ENCODE measurements at regions not wholly inside any gene's neighbourhood (a gene's known extent, or its start where the extent isn't known, plus 50 kb on each side); places are given as distances from the start of the nearest gene placed in this dataset.

DNA sequence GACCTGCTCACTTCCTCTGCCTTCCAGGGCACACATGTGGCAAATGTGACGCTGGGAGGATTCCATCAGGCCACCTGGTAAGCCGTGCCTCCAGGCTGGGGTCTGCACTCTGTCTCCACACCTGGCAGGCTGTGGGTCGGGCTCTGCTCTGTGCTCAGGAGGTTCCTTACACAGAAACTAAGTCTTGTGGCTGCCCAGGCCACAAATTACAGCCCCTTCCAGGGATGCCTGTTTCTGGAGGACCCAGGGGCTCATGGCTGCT lies 58.2 kb downstream of the RMI2 start:
- Histone ChIP-seq H3K9ac (no peak overlapping the region), H3K4me3 (no peak overlapping the region), H3K4me2 (no peak overlapping the region), H3K79me2 (ENCODE audit: low read depth) (no peaks in the 10 kb centered on the region), H3F3A (ENCODE audit: low read depth) (no peaks in the 10 kb centered on the region), H2AFZ (replicated peaks) (no peak overlapping the region), H4K20me1 (ENCODE audit: low read depth) (no peaks in the 10 kb centered on the region), H3K9me3 (ENCODE audit: low read depth) (no peaks in the 10 kb centered on the region), H3K4me1 (no peaks in the 10 kb centered on the region), H3K27me3 (no peaks in the 10 kb centered on the region), H3K36me3 (no peaks in the 10 kb centered on the region), H3K27ac (no peak overlapping the region)
- DNase-seq (ENCODE audit: low spot score): no peak
- peaks cover 12% of the 10 kb centered on the region for H3K27me3 Mint-ChIP-seq (ENCODE audit: insufficient read depth, low read depth)
- no peak overlapping the region for H3K4me3 Mint-ChIP-seq
- H3K9me3 Mint-ChIP-seq: no peaks in the 10 kb centered on the region
- no peak overlapping the region for H3K27ac Mint-ChIP-seq
- no peak for TF ChIP-seq EZH2 (IDR thresholded peaks at IDR 0.05)
- TF ChIP-seq, protein P1, sequence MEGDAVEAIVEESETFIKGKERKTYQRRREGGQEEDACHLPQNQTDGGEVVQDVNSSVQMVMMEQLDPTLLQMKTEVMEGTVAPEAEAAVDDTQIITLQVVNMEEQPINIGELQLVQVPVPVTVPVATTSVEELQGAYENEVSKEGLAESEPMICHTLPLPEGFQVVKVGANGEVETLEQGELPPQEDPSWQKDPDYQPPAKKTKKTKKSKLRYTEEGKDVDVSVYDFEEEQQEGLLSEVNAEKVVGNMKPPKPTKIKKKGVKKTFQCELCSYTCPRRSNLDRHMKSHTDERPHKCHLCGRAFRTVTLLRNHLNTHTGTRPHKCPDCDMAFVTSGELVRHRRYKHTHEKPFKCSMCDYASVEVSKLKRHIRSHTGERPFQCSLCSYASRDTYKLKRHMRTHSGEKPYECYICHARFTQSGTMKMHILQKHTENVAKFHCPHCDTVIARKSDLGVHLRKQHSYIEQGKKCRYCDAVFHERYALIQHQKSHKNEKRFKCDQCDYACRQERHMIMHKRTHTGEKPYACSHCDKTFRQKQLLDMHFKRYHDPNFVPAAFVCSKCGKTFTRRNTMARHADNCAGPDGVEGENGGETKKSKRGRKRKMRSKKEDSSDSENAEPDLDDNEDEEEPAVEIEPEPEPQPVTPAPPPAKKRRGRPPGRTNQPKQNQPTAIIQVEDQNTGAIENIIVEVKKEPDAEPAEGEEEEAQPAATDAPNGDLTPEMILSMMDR (IDR thresholded peaks at IDR 0.05): no peak
- TF ChIP-seq EZH2phosphoT487 (IDR thresholded peaks at IDR 0.05): no peak
- no peaks in the 10 kb centered on the region for H3K36me3 Mint-ChIP-seq
- no peaks in the 10 kb centered on the region for H3K4me1 Mint-ChIP-seq

DNA sequence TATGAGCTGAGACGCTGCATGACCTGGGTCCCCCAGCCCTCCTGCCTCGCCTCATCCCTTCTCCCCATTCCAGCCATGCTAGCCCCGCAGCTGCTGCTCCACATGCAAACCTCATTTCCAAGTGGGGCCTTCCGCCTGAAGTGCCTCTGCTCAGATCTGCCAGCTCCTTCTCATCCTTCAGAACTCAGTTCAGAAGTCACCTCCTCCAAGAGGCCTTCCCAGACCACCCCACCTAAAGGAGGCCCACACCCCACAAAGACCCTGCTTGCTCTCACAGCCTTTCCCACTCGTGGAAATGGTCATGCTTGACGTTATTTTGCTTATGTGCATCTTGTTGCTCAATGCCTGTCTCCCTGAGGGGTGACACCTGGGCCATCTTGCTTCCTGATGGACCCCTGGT lies 58.7 kb downstream of the RMI2 start:
- H4K20me1 ChIP-seq (ENCODE audit: low read depth): no peaks in the 10 kb centered on the region
- H3K79me2 ChIP-seq (ENCODE audit: low read depth): no peaks in the 10 kb centered on the region
- H3K9me3 ChIP-seq (ENCODE audit: low read depth): no peaks in the 10 kb centered on the region
- Mint-ChIP-seq H3K4me3 (no peak overlapping the region), H3K27me3 (ENCODE audit: insufficient read depth, low read depth) (peaks cover 12% of the 10 kb centered on the region), H3K27ac (no peak overlapping the region), H3K4me1 (no peaks in the 10 kb centered on the region), H3K9me3 (no peaks in the 10 kb centered on the region), H3K36me3 (no peaks in the 10 kb centered on the region)
- no peaks in the 10 kb centered on the region for H3F3A ChIP-seq (ENCODE audit: low read depth)
- H3K4me3 ChIP-seq: no peak overlapping the region
- no peak overlapping the region for H3K27ac ChIP-seq
- no peaks in the 10 kb centered on the region for H3K4me1 ChIP-seq
- no peak overlapping the region for H3K9ac ChIP-seq
- no peaks in the 10 kb centered on the region for H3K36me3 ChIP-seq
- H3K27me3 ChIP-seq: no peaks in the 10 kb centered on the region
- H2AFZ ChIP-seq (replicated peaks): no peak overlapping the region
- TF ChIP-seq, protein P1 (IDR thresholded peaks at IDR 0.05): no peak
- TF ChIP-seq EZH2 (IDR thresholded peaks at IDR 0.05) (no peak), EZH2phosphoT487 (IDR thresholded peaks at IDR 0.05) (no peak)
- no peak overlapping the region for H3K4me2 ChIP-seq
- DNase-seq (ENCODE audit: low spot score): no peak

DNA sequence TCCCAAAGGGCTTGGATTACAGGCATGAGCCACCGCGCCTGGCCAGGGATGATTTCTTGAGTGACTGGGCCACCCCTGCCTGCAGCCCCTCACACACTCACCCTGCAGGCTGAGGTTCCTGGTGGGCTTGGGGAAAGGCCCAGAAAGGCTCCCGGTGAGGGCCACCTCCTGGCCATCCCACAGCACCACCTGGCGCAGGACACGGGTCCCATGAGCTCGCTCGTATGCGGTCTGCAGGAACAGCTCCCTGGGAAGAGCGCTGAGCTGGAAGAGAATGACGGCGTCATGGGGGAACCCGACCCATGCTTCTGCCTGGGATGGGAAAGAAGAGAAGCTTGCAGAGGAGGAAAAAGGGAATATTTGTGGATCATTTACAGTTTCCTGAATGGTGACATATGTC lies 59.3 kb downstream of the RMI2 start:
- Mint-ChIP-seq H3K9me3 (no peaks in the 10 kb centered on the region), H3K4me1 (no peaks in the 10 kb centered on the region), H3K4me3 (no peak overlapping the region), H3K36me3 (no peaks in the 10 kb centered on the region), H3K27ac (no peak overlapping the region), H3K27me3 (ENCODE audit: insufficient read depth, low read depth) (peaks cover 12% of the 10 kb centered on the region)
- no peak overlapping the region for H3K27ac ChIP-seq
- no peaks in the 10 kb centered on the region for H3K27me3 ChIP-seq
- H3K4me3 ChIP-seq: no peak overlapping the region
- TF ChIP-seq EZH2 (IDR thresholded peaks at IDR 0.05) (no peak), EZH2phosphoT487 (IDR thresholded peaks at IDR 0.05) (no peak)
- TF ChIP-seq, protein P1 (IDR thresholded peaks at IDR 0.05): no peak
- H2AFZ ChIP-seq (replicated peaks): no peak overlapping the region
- no peaks in the 10 kb centered on the region for H4K20me1 ChIP-seq (ENCODE audit: low read depth)
- no peaks in the 10 kb centered on the region for H3K9me3 ChIP-seq (ENCODE audit: low read depth)
- H3K4me1 ChIP-seq: no peaks in the 10 kb centered on the region
- no peak overlapping the region for H3K9ac ChIP-seq
- no peak for DNase-seq (ENCODE audit: low spot score)
- H3F3A ChIP-seq (ENCODE audit: low read depth): no peaks in the 10 kb centered on the region
- H3K79me2 ChIP-seq (ENCODE audit: low read depth): no peaks in the 10 kb centered on the region
- H3K4me2 ChIP-seq: no peak overlapping the region
- H3K36me3 ChIP-seq: no peaks in the 10 kb centered on the region
